ELR (cell line): ENCODE measurements at regions not wholly inside any gene's neighbourhood (a gene's known extent, or its start where the extent isn't known, plus 50 kb on each side); places are given as distances from the start of the nearest gene placed in this dataset.
"Not testable (repeated sequence)": the region's sequence is repeated elsewhere in the genome, so short reads cannot be mapped to it uniquely, and the experiment has no call there.

Source experiments
- DNase-seq: peaks from one replicate; pipeline ENCODE4 v3.0.0-alpha.2; 2015; ENCODE audit warnings: low read depth

- DNase-seq: no peak
Measured at GRCh38 chr6:135605278-135605790, 107.8 kb upstream of the AHI1 start.

DNA sequence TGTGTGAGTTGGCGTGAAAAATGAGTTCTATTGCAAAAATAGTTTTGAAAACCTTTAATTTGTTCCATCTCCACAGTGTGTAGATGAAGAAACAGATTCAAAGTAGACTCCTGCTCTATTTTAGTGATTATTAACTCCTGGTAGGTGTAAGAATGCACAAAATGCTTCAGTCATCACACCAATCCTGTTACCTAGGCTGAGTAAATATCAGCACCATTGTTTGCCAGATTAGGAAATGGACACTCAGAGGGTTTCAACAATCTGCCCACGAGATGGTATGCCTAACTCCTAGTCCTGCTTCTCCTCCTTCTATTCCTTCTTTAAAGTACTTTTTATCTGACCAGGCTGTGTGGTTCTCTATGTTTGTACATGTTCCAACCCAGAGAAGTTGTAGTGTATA, 108.9 kb upstream of the AHI1 start:
- no peak for DNase-seq

- no peak for DNase-seq
Measured at GRCh38 chr6:135608031-135608430, 110.5 kb upstream of the AHI1 start.

- not testable (repeated sequence) for DNase-seq
Measured at GRCh38 chr6:135610192-135610591, 112.7 kb upstream of the AHI1 start.

DNA sequence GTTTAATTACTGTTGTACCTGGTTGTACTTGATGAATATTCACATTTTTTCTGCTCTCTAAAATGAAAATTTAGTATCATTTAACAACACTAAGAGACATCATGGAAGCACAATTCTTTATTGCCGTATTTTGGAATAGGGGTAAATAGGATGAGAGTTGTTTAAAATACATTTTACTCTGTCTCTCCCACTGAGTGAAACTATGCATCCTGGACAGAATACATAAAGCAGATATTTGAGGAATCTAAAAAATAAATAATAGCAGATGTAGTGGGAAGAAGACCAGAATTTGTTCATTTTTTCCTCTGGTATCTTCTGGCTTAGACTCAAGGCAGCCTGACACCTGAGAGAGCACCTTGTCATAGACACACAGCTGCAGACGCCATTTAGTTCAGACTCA, 119.1 kb upstream of the AHI1 start:
- no peak for DNase-seq

GRCh38 chr6:135617222-135617621, 119.7 kb upstream of the AHI1 start:
- no peak for DNase-seq

- DNase-seq: no peak
Measured at GRCh38 chr6:135622081-135622480, 124.5 kb upstream of the AHI1 start.

DNA sequence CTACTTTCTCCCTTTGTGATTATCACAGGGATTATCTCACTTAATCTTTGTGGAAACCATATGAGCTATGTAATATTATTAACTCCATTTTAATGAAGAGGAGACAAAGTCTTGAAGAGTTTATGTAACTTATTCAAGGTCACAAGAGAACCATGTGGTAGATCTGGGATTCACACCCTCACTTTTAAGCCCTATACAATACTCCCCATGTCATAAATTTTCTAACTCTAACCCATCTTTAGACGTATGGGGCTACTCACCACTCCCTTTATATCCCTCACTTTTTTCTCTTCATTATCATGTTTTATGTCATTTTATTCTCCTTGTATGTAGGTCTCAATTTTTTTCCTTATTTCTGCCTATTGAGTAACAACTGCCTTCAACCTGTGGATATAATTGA, 126.4 kb upstream of the AHI1 start:
- DNase-seq: no peak

- DNase-seq: no peak
Measured at GRCh38 chr6:135624402-135625295, 127.1 kb upstream of the AHI1 start.

DNA sequence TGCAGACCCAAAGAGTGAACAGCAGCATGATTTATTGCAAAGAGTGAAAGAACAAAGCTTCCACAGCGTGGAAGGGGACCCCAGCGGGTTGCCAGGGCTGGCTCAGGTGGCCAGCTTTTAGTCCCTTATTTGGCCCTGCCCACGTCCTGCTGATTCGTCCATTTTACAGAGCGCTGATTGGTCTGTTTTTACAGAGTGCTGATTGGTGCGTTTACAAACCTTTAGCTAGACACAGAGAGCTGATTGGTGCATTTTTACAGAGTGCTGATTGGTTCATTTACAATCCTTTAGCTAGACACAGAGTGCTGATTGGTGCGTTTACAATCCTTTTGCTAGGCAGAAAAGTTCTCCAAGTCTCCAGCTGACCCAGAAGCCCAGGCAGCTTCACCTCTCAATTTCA, 128.5 kb upstream of the AHI1 start:
- DNase-seq: not testable (repeated sequence)

DNA sequence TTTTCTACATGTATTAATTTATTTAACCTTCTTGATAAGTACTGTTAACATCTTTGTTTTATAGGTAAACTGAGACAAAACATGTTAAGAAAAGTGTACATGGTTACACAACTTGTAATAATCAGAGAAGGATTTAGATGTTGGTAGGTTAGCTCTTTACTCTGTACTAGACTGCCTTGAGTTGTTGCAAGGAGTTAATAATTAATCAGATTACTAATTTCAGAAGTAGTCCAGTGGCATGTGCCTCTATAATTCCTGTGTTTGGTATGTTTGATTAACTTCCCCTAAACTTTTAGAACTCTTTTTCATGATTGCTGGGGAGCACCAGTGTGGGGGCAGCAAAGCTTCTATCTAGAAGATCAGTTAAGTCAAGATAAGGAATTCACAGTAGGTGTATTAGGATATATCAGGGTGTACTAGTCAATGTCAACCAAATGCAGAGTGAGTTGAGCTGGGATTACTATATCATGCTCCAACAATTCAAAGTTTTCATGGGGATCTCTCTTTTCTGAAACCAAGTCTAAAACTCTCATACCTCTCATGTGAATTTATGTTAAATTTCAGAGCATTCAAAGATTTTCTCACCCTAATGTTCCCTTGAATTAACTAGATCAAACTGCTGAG, 129.7 kb upstream of the AHI1 start:
- no peak for DNase-seq

DNA sequence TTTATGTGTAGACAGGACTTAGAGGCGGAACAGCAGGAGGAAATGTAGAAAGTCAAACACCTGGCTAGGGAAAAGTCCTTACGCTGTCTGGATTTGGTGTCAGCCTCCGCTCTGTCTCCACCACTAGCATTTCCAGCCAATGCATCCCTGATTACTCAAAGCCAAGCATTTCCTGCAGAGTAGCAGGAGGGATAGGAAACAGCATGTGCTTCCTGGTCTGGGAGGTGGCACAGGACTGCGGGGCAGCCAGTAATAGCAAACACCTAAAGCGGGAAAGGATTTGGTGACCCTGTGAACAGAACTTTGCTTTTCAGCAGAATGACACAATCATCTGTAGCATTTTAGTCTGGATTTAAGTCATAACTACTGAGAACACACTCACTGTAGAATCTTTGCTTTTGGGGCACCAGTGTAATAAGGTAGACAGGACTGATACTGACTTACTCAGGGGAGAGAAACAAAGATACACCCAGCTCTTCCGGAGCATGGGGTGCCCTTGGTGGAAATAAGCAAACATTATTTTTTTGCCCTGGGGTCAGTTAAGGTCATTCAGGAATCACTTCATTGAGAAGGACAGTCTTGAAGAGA, 133.3 kb upstream of the AHI1 start:
- DNase-seq: no peak

GRCh38 chr6:135631821-135632220, 134.3 kb upstream of the AHI1 start:
- DNase-seq: no peak

DNA sequence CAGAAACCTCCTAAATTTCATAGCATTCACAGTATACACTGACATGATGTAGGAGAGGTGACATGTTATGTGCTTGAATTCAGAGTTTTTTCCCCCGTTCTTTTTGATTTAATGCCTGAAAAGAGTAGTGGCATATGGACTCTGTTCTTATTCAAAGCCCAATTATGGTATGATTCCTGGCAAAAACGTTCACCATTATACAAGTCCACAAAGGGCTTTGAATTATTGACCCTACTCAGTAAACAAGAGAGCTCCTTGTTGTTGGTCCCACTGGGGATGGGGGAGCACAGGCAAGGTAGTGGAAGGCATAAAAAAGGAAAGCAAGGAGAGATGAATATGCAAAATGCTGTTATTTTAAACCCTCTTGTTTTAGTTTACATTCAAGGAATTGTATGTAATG, 136.0 kb upstream of the AHI1 start:
- DNase-seq: no peak

- DNase-seq: no peak
Measured at GRCh38 chr6:135637701-135638100, 140.2 kb upstream of the AHI1 start.

DNA sequence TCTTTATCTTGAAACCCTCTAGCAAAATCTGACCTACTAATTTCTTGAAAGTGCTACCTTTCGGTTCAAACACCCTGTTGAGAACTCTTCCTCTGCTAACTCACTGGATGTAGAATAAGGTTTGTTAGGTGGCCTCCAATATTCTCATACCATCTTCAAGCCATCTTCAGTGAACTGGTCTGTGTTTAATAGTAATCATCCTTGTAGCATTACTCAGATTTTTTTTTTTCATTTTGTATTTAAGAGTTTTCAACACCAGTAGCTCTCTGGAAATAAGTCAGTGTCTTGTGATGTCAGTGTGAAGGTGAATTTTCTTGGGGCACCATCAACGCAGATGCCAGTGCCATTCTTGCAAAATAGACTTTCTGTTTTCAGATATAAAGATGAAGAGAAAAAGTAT, 140.6 kb upstream of the AHI1 start:
- no peak for DNase-seq

DNA sequence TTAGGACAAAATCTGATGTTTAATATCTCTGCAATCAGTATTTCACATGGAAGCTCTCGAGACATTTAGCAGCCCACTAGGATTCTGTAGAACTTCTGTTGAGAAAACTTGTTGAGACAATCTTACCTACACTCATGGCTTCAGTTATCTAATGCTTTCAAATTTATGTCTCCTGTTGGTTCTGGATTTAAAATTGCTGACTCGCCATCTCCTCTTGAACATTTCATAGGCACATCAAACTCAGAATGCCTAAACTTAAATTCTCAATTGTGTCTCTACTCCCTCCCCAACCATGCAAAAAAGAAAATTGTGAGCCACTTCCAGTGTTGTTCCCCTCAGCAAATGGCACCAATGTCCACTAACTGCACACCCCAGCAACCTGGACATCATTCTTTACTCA, 142.5 kb upstream of the AHI1 start:
- DNase-seq: no peak

GRCh38 chr6:135640449-135641111, 143.0 kb upstream of the AHI1 start:
- DNase-seq: no peak

- DNase-seq: no peak
Measured at GRCh38 chr6:135642912-135643311, 145.4 kb upstream of the AHI1 start.

DNA sequence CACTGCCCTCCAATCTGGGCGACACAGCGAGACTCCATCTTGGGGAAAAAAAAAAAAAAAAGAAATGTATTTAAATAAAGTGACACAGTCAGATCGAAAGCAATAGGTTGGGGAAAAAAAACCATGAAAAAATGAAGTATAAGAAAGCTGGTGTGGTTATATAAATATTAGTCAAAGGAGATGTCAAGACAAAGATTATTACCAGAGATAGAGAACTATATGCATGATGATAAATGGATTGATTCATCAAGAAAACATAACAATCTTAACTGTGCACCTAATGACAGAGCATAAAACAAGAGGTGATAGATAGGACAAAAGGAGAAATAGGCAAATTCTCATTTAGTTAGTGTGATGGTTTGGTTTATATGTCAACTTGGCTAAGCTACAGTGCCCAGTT, 146.9 kb upstream of the AHI1 start:
- no peak for DNase-seq

GRCh38 chr6:135647521-135647920, 150.0 kb upstream of the AHI1 start:
- no peak for DNase-seq

- DNase-seq: no peak
Measured at GRCh38 chr6:135651964-135652755, 154.6 kb upstream of the AHI1 start.
